Neural progenitor cell (in vitro differentiated cells): ENCODE measurements at regions not wholly inside any gene's neighbourhood (a gene's known extent, or its start where the extent isn't known, plus 50 kb on each side); places are given as distances from the start of the nearest gene placed in this dataset.

Experiments used
- DNase-seq: peaks from one replicate; pipeline ENCODE4 v3.0.0-alpha.2; 2016; ENCODE audit warnings: low spot score
- H2AFZ ChIP-seq: fragments of 200-600 bp; sonication (generic); replicated peaks from 2 replicates; pipeline ENCODE4 v1.6.1; 2016; ENCODE audit warnings: antibody characterized with exemption
- H3F3A ChIP-seq: fragments of 200-600 bp; sonication (generic); 2 replicates; pipeline ENCODE4 v1.6.1; 2016; ENCODE audit warnings: antibody characterized with exemption, low read depth
- H3K27ac ChIP-seq: fragments of 200-600 bp; sonication (generic); 2 replicates; pipeline ENCODE4 v1.5.1; 2016; ENCODE audit warnings: mild to moderate bottlenecking
- H3K27me3 ChIP-seq: fragments of 200-600 bp; sonication (generic); 2 replicates; pipeline ENCODE4 v1.6.1; 2016; ENCODE audit warnings: mild to moderate bottlenecking, moderate library complexity
- H3K36me3 ChIP-seq: fragments of 200-600 bp; sonication (generic); 2 replicates; pipeline ENCODE4 v1.5.1; 2016
- H3K4me1 ChIP-seq: fragments of 200-600 bp; sonication (generic); 2 replicates; pipeline ENCODE4 v1.6.1; 2016; ENCODE audit warnings: mixed run types
- H3K4me2 ChIP-seq: fragments of 200-600 bp; sonication (generic); 2 replicates; pipeline ENCODE4 v1.6.1; 2016
- H3K4me3 ChIP-seq: fragments of 200-600 bp; sonication (generic); 2 replicates; pipeline ENCODE4 v1.5.1; 2016
- H3K79me2 ChIP-seq: fragments of 200-600 bp; sonication (generic); 2 replicates; pipeline ENCODE4 v1.6.1; 2016; ENCODE audit warnings: low read depth
- H3K9ac ChIP-seq: fragments of 200-600 bp; sonication (generic); 2 replicates; pipeline ENCODE4 v1.6.1; 2016
- H3K9me3 ChIP-seq: fragments of 200-600 bp; sonication (generic); 2 replicates; pipeline ENCODE4 v1.5.1; 2016; ENCODE audit warnings: low read depth
- H4K20me1 ChIP-seq: fragments of 200-600 bp; sonication (generic); 2 replicates; pipeline ENCODE4 v1.6.1; 2016; ENCODE audit warnings: low read depth
- H3K27ac Mint-ChIP-seq: 3 replicates; pipeline ENCODE4 v1.8.0; 2021; ENCODE audit warnings: mixed read lengths
- H3K27me3 Mint-ChIP-seq: 2 replicates; pipeline ENCODE4 v1.8.0; 2022; ENCODE audit warnings: low read depth, mild to moderate bottlenecking, inconsistent platforms, moderate library complexity, mixed read lengths; ENCODE audit not compliant: insufficient read depth
- H3K36me3 Mint-ChIP-seq: 3 replicates; pipeline ENCODE4 v1.8.0; 2021; ENCODE audit warnings: mixed read lengths
- H3K4me1 Mint-ChIP-seq: 3 replicates; pipeline ENCODE4 v1.8.0; 2021; ENCODE audit warnings: mixed read lengths
- H3K4me3 Mint-ChIP-seq: 3 replicates; pipeline ENCODE4 v1.8.0; 2021; ENCODE audit warnings: mild to moderate bottlenecking, moderate library complexity, mixed read lengths
- H3K9me3 Mint-ChIP-seq: 3 replicates; pipeline ENCODE4 v1.8.0; 2020; ENCODE audit warnings: mixed read lengths
- CTCF ChIP-seq: fragments of 200-600 bp; sonication (generic); IDR thresholded peaks from 2 replicates; pipeline ENCODE4 v1.5.1; 2017; ENCODE audit warnings: antibody characterized with exemption, mild to moderate bottlenecking
- EZH2 ChIP-seq: fragments of 200-600 bp; sonication (generic); IDR thresholded peaks from 2 replicates; pipeline ENCODE4 v1.6.1; 2017; ENCODE audit warnings: antibody characterized with exemption, mild to moderate bottlenecking, moderate library complexity
- EZH2phosphoT487 ChIP-seq: fragments of 200-600 bp; sonication (generic); IDR thresholded peaks from 2 replicates; pipeline ENCODE4 v1.6.1; 2017; ENCODE audit warnings: antibody characterized with exemption

GRCh38 chr5:3288325-3288724 is 307.3 kb upstream of the IRX1 start:
- Mint-ChIP-seq H3K4me3 (no peak overlapping the region), H3K9me3 (no peaks in the 10 kb centered on the region), H3K27me3 (peaks cover 2% of the 10 kb centered on the region), H3K36me3 (no peaks in the 10 kb centered on the region), H3K4me1 (peaks cover 3% of the 10 kb centered on the region), H3K27ac (no peak overlapping the region)
- H3K9ac ChIP-seq: no peak overlapping the region
- no peak for DNase-seq
- no peak overlapping the region for H3K4me2 ChIP-seq
- H3F3A ChIP-seq: no peaks in the 10 kb centered on the region
- TF ChIP-seq EZH2 (no peak), CTCF (no peak), EZH2phosphoT487 (no peak)
- no peak overlapping the region for H2AFZ ChIP-seq
- no peak overlapping the region for H3K27ac ChIP-seq
- H3K79me2 ChIP-seq: no peaks in the 10 kb centered on the region
- no peak overlapping the region for H3K4me3 ChIP-seq
- H3K4me1 ChIP-seq: no peaks in the 10 kb centered on the region
- H4K20me1 ChIP-seq: no peaks in the 10 kb centered on the region
- no peaks in the 10 kb centered on the region for H3K9me3 ChIP-seq
- no peaks in the 10 kb centered on the region for H3K36me3 ChIP-seq
- H3K27me3 ChIP-seq: no peaks in the 10 kb centered on the region

GRCh38 chr5:3287516-3287915 is 308.1 kb upstream of the IRX1 start:
- no peaks in the 10 kb centered on the region for H4K20me1 ChIP-seq
- no peaks in the 10 kb centered on the region for H3K27me3 ChIP-seq
- no peaks in the 10 kb centered on the region for H3K9me3 Mint-ChIP-seq
- no peaks in the 10 kb centered on the region for H3K9me3 ChIP-seq
- peaks cover 3% of the 10 kb centered on the region for H3K4me1 Mint-ChIP-seq
- no peak overlapping the region for H3K9ac ChIP-seq
- DNase-seq: no peak
- no peak overlapping the region for H2AFZ ChIP-seq
- no peak overlapping the region for H3K4me3 Mint-ChIP-seq
- H3K4me2 ChIP-seq: no peak overlapping the region
- no peak for TF ChIP-seq CTCF
- no peak for TF ChIP-seq EZH2
- no peak for TF ChIP-seq EZH2phosphoT487
- no peaks in the 10 kb centered on the region for H3K79me2 ChIP-seq
- no peak overlapping the region for H3K4me3 ChIP-seq
- H3K27ac Mint-ChIP-seq: no peak overlapping the region
- no peak overlapping the region for H3K27ac ChIP-seq
- no peaks in the 10 kb centered on the region for H3K4me1 ChIP-seq
- H3K36me3 Mint-ChIP-seq: no peaks in the 10 kb centered on the region
- peaks cover 2% of the 10 kb centered on the region for H3K27me3 Mint-ChIP-seq
- H3K36me3 ChIP-seq: no peaks in the 10 kb centered on the region
- no peaks in the 10 kb centered on the region for H3F3A ChIP-seq

GRCh38 chr5:3285621-3286020 is 310.0 kb upstream of the IRX1 start:
- H3K4me3 Mint-ChIP-seq: no peak overlapping the region
- no peaks in the 10 kb centered on the region for H3K9me3 Mint-ChIP-seq
- Histone ChIP-seq H3K4me1 (no peaks in the 10 kb centered on the region), H3K4me2 (no peak overlapping the region), H3K9me3 (no peaks in the 10 kb centered on the region), H3K9ac (no peak overlapping the region), H3K27ac (no peak overlapping the region), H3F3A (no peaks in the 10 kb centered on the region), H4K20me1 (no peaks in the 10 kb centered on the region), H3K79me2 (no peaks in the 10 kb centered on the region), H3K27me3 (no peaks in the 10 kb centered on the region), H3K36me3 (no peaks in the 10 kb centered on the region), H2AFZ (no peak overlapping the region), H3K4me3 (no peak overlapping the region)
- no peaks in the 10 kb centered on the region for H3K36me3 Mint-ChIP-seq
- peaks cover 2% of the 10 kb centered on the region for H3K27me3 Mint-ChIP-seq
- DNase-seq: no peak
- no peak for TF ChIP-seq CTCF
- TF ChIP-seq EZH2phosphoT487: no peak
- TF ChIP-seq EZH2: no peak
- peaks cover 7% of the 10 kb centered on the region for H3K4me1 Mint-ChIP-seq
- no peak overlapping the region for H3K27ac Mint-ChIP-seq

GRCh38 chr5:3284506-3284905 is 311.1 kb upstream of the IRX1 start:
- H3K9me3 Mint-ChIP-seq: no peaks in the 10 kb centered on the region
- Histone ChIP-seq H3K27ac (no peak overlapping the region), H3K9ac (no peak overlapping the region), H2AFZ (no peak overlapping the region), H3K79me2 (no peaks in the 10 kb centered on the region), H3K4me1 (no peaks in the 10 kb centered on the region), H3K36me3 (no peaks in the 10 kb centered on the region), H3K4me2 (no peak overlapping the region), H3K27me3 (no peaks in the 10 kb centered on the region), H3K9me3 (no peaks in the 10 kb centered on the region), H4K20me1 (no peaks in the 10 kb centered on the region), H3K4me3 (no peak overlapping the region), H3F3A (no peaks in the 10 kb centered on the region)
- no peaks in the 10 kb centered on the region for H3K36me3 Mint-ChIP-seq
- no peak for DNase-seq
- peaks cover 5% of the 10 kb centered on the region for H3K27me3 Mint-ChIP-seq
- no peak overlapping the region for H3K27ac Mint-ChIP-seq
- no peak for TF ChIP-seq CTCF
- no peak for TF ChIP-seq EZH2
- TF ChIP-seq EZH2phosphoT487: no peak
- H3K4me3 Mint-ChIP-seq: no peak overlapping the region
- H3K4me1 Mint-ChIP-seq: peaks cover 7% of the 10 kb centered on the region
